Stimulated activated naive B cell treated with anti-CD40 and anti-IgM and Interleukin-4, amounts not matched to agents 10 μg/mL and 1 μg/mL and 100 μg/mL, for 72 hours (primary cell): ENCODE measurements at regions not wholly inside any gene's neighbourhood (a gene's known extent, or its start where the extent isn't known, plus 50 kb on each side); places are given as distances from the start of the nearest gene placed in this dataset.
"Not testable (repeated sequence)": the region's sequence is repeated elsewhere in the genome, so short reads cannot be mapped to it uniquely, and the experiment has no call there.

Source experiments
- ATAC-seq, 2 donors: fragments of 150-1000 bp; cut with Tn5 transposase; replicated peaks; 2 replicates each; pipeline ENCODE4 v1.10.0; 2021; ENCODE audit warnings: moderate library complexity in 1 of 2
- DNase-seq: peaks from one replicate; pipeline ENCODE4 v3.0.0; 2021
- H3K27ac Mint-ChIP-seq: one replicate; pipeline ENCODE4 v1.8.0; 2022; ENCODE audit warnings: mild to moderate bottlenecking, mixed read lengths
- H3K27me3 Mint-ChIP-seq, 2 donors: one replicate each; pipeline ENCODE4 v1.8.0; 2022; ENCODE audit warnings: mixed read lengths in 2 of 2
- H3K36me3 Mint-ChIP-seq, 2 donors: one replicate each; pipeline ENCODE4 v1.8.0; 2022; ENCODE audit warnings: mixed read lengths in 2 of 2, mild to moderate bottlenecking in 1 of 2
- H3K4me1 Mint-ChIP-seq, 2 donors: one replicate each; pipeline ENCODE4 v1.8.0; 2022; ENCODE audit warnings: mixed read lengths in 2 of 2, mild to moderate bottlenecking in 1 of 2
- H3K4me3 Mint-ChIP-seq, 2 donors: one replicate each; pipeline ENCODE4 v1.8.0; 2022; ENCODE audit warnings: mild to moderate bottlenecking in 2 of 2, mixed read lengths in 2 of 2, moderate library complexity in 1 of 2
- H3K9me3 Mint-ChIP-seq, 2 donors: one replicate each; pipeline ENCODE4 v1.8.0; 2022; ENCODE audit warnings: mixed read lengths in 2 of 2, mild to moderate bottlenecking in 1 of 2

GRCh38 chr14:28608851-28609828 is 157.4 kb upstream of the FOXG1 start:
- DNase-seq: no peak
- no peak overlapping the region for H3K4me3 Mint-ChIP-seq
- ATAC-seq: peak; percentile 34 to 51
- H3K36me3 Mint-ChIP-seq: no peaks in the 10 kb centered on the region
- H3K9me3 Mint-ChIP-seq: no peaks in the 10 kb centered on the region
- H3K4me1 Mint-ChIP-seq: no peaks in the 10 kb centered on the region
- no peak overlapping the region for H3K27ac Mint-ChIP-seq
- H3K27me3 Mint-ChIP-seq: no peaks in the 10 kb centered on the region

GRCh38 chr14:28612414-28612813 is 154.2 kb upstream of the FOXG1 start:
- no peaks in the 10 kb centered on the region for H3K36me3 Mint-ChIP-seq
- H3K27ac Mint-ChIP-seq: no peak overlapping the region
- H3K4me3 Mint-ChIP-seq: no peak overlapping the region
- no peaks in the 10 kb centered on the region for H3K4me1 Mint-ChIP-seq
- H3K27me3 Mint-ChIP-seq: no peaks in the 10 kb centered on the region
- ATAC-seq (no peak), DNase-seq (no peak)
- no peaks in the 10 kb centered on the region for H3K9me3 Mint-ChIP-seq

DNA sequence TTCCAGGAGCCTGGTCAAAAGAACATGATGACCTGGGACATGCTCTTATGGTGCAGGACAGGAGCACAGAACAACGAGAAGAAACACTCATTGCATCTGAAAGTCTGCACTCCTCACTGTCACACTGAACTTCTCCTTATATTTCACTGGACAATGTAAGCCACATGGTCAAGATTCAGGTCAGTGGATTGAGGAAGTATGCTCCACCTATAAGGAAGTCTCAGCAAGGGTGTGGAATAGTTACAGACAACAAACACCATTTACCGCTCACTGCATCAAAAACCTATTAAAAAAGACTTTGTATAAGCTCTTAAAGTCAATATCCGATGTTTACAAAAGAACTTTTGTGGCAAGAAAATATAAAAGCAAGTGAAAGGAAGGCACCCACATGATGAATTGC is 153.1 kb upstream of the FOXG1 start:
- no peak overlapping the region for H3K27ac Mint-ChIP-seq

GRCh38 chr14:28626780-28627179 is 139.8 kb upstream of the FOXG1 start:
- peaks cover 0 to 7% of the 10 kb centered on the region in 2 donors for H3K9me3 Mint-ChIP-seq
- H3K27ac Mint-ChIP-seq: no peak overlapping the region
- H3K36me3 Mint-ChIP-seq: no peaks in the 10 kb centered on the region
- H3K27me3 Mint-ChIP-seq: no peaks in the 10 kb centered on the region
- DNase-seq (no peak), ATAC-seq (no peak)
- no peaks in the 10 kb centered on the region for H3K4me1 Mint-ChIP-seq
- no peak overlapping the region for H3K4me3 Mint-ChIP-seq

More for the DNA sequence above, 153.1 kb upstream of the FOXG1 start:
- H3K27me3 Mint-ChIP-seq: no peaks in the 10 kb centered on the region
- H3K4me1 Mint-ChIP-seq: no peaks in the 10 kb centered on the region
- ATAC-seq (no peak), DNase-seq (no peak)
- no peak overlapping the region for H3K4me3 Mint-ChIP-seq
- H3K9me3 Mint-ChIP-seq: no peaks in the 10 kb centered on the region
- H3K36me3 Mint-ChIP-seq: no peaks in the 10 kb centered on the region

GRCh38 chr14:28629328-28630004 is 137.1 kb upstream of the FOXG1 start:
- no peak for DNase-seq
- H3K27ac Mint-ChIP-seq: no peak overlapping the region
- H3K4me1 Mint-ChIP-seq: no peaks in the 10 kb centered on the region
- H3K9me3 Mint-ChIP-seq: peaks cover 0 to 9% of the 10 kb centered on the region in 2 donors
- no peak overlapping the region for H3K4me3 Mint-ChIP-seq
- H3K36me3 Mint-ChIP-seq: no peaks in the 10 kb centered on the region
- no peaks in the 10 kb centered on the region for H3K27me3 Mint-ChIP-seq
- ATAC-seq: no peak

- Mint-ChIP-seq H3K27me3 (no peaks in the 10 kb centered on the region), H3K36me3 (no peaks in the 10 kb centered on the region), H3K4me1 (no peaks in the 10 kb centered on the region), H3K9me3 (peaks cover 0 to 9% of the 10 kb centered on the region in 2 donors), H3K4me3 (no peak overlapping the region), H3K27ac (no peak overlapping the region)
- DNase-seq (no peak), ATAC-seq (no peak)
These were observed 136.5 kb upstream of the FOXG1 start for GRCh38 chr14:28630100-28630499.

- H3K9me3 Mint-ChIP-seq: peaks cover 7 to 12% of the 10 kb centered on the region in 2 donors
- H3K4me1 Mint-ChIP-seq: no peaks in the 10 kb centered on the region
- DNase-seq: no peak
- no peak for ATAC-seq
- no peak overlapping the region for H3K4me3 Mint-ChIP-seq
- H3K36me3 Mint-ChIP-seq: no peaks in the 10 kb centered on the region
- no peak overlapping the region for H3K27ac Mint-ChIP-seq
- H3K27me3 Mint-ChIP-seq: no peaks in the 10 kb centered on the region
These were observed 131.2 kb upstream of the FOXG1 start for GRCh38 chr14:28635387-28635786.

DNA sequence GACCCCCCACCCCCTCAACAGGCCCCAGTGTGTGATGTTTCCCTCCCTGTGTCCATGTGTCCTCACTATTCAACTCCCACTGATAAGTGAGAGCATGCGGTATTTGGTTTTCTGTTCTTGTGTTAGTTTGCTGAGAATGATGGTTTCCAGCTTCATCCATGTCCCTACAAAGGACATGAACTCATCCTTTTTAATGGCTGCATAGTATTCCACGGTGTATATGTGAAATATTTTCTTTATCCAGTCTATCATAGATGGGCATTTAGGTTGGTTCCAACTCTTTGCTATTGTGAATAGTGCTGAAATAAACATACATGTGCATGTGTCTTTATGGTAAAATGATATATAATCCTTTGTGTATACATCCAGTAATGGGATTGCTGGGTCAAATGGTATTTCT is 130.8 kb upstream of the FOXG1 start:
- not testable (repeated sequence) for H3K4me1 Mint-ChIP-seq, H3K36me3 Mint-ChIP-seq, H3K4me3 Mint-ChIP-seq, ATAC-seq, H3K27me3 Mint-ChIP-seq, H3K27ac Mint-ChIP-seq, DNase-seq
- peaks cover 7 to 12% of the 10 kb centered on the region in 2 donors for H3K9me3 Mint-ChIP-seq

DNA sequence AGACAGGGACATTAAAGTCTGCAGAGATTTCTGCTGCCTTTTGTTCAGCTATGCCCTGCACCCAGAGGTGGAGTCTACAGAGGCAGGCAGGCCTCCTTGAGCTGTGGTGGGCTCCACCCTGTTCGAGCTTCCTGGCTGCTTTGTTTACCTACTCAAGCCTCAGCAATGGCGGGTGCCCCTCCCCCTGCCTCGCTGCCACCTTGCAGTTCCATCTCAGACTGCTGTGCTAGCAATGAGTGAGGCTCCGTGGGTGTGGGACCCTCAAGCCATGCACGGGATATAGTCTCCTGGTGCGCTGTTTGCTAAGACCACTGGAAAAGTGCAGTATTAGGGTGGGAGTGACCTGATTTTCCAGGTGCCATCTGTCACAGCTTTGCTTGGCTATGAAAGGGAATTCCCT is 125.4 kb upstream of the FOXG1 start:
- not testable (repeated sequence) for H3K9me3 Mint-ChIP-seq, ATAC-seq, H3K36me3 Mint-ChIP-seq, H3K4me1 Mint-ChIP-seq, H3K27ac Mint-ChIP-seq, H3K4me3 Mint-ChIP-seq, DNase-seq, H3K27me3 Mint-ChIP-seq

- no peaks in the 10 kb centered on the region for H3K36me3 Mint-ChIP-seq
- no peaks in the 10 kb centered on the region for H3K9me3 Mint-ChIP-seq
- H3K27ac Mint-ChIP-seq: no peak overlapping the region
- ATAC-seq: no peak
- H3K4me3 Mint-ChIP-seq: no peak overlapping the region
- H3K4me1 Mint-ChIP-seq: no peaks in the 10 kb centered on the region
- no peaks in the 10 kb centered on the region for H3K27me3 Mint-ChIP-seq
- no peak for DNase-seq
These were observed 115.4 kb upstream of the FOXG1 start for GRCh38 chr14:28651148-28651547.

DNA sequence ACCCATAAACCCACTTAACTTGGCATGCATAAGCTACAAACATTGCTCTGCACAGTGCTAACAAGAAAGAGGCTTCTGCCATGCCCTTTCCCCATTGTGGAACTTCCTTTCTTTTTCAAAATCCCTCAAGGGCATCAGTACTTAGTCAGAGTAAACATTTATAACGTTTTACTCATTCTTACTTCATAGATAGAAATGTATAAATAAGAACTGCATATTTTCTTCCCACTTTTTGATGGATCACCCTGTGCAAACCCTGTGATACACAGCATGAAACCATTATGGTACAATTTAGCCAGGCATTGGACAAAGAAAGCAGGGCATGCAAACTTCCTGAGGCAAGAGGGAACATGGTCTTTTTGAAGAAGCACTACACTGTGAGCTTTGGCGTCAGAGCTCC is 113.8 kb upstream of the FOXG1 start:
- DNase-seq (no peak), ATAC-seq (no peak)
- no peaks in the 10 kb centered on the region for H3K9me3 Mint-ChIP-seq
- no peak overlapping the region for H3K27ac Mint-ChIP-seq
- no peaks in the 10 kb centered on the region for H3K4me1 Mint-ChIP-seq
- no peaks in the 10 kb centered on the region for H3K36me3 Mint-ChIP-seq
- no peaks in the 10 kb centered on the region for H3K27me3 Mint-ChIP-seq
- H3K4me3 Mint-ChIP-seq: no peak overlapping the region

GRCh38 chr14:28653521-28653920 is 113.1 kb upstream of the FOXG1 start:
- no peaks in the 10 kb centered on the region for H3K9me3 Mint-ChIP-seq
- DNase-seq (no peak), ATAC-seq (no peak)
- H3K36me3 Mint-ChIP-seq: no peaks in the 10 kb centered on the region
- no peaks in the 10 kb centered on the region for H3K4me1 Mint-ChIP-seq
- no peaks in the 10 kb centered on the region for H3K27me3 Mint-ChIP-seq
- H3K27ac Mint-ChIP-seq: no peak overlapping the region
- H3K4me3 Mint-ChIP-seq: no peak overlapping the region

- Mint-ChIP-seq H3K27ac (no peak overlapping the region), H3K27me3 (no peaks in the 10 kb centered on the region), H3K4me1 (no peaks in the 10 kb centered on the region), H3K9me3 (no peaks in the 10 kb centered on the region), H3K4me3 (no peak overlapping the region), H3K36me3 (no peaks in the 10 kb centered on the region)
- ATAC-seq: no peak
- DNase-seq: no peak
These were observed 109.8 kb upstream of the FOXG1 start for GRCh38 chr14:28656704-28657255.

- DNase-seq (no peak), ATAC-seq (no peak)
- no peak overlapping the region for H3K4me3 Mint-ChIP-seq
- no peak overlapping the region for H3K27ac Mint-ChIP-seq
- no peaks in the 10 kb centered on the region for H3K27me3 Mint-ChIP-seq
- H3K9me3 Mint-ChIP-seq: no peaks in the 10 kb centered on the region
- no peaks in the 10 kb centered on the region for H3K4me1 Mint-ChIP-seq
- H3K36me3 Mint-ChIP-seq: no peaks in the 10 kb centered on the region
These were observed 105.3 kb upstream of the FOXG1 start for GRCh38 chr14:28661171-28661772.
